ENCODE measurements at regions not wholly inside any gene's neighbourhood (a gene's known extent, or its start where the extent isn't known, plus 50 kb on each side); places are given as distances from the start of the nearest gene placed in this dataset.

GRCh38 chr10:34933676-34934075 is 118.6 kb upstream of the PARD3 start:
- Histone ChIP-seq H3K27me3 (ENCODE audit: control insufficient read depth, insufficient read depth, low read length) (no peaks in the 10 kb centered on the region), H3K9ac (ENCODE audit: low read depth, low read length) (no peak overlapping the region), H3K36me3 (ENCODE audit: control insufficient read depth, insufficient read depth, low read length) (no peaks in the 10 kb centered on the region), H3K4me1 (ENCODE audit: control insufficient read depth, insufficient read depth, low read length) (peaks cover 7% of the 10 kb centered on the region), H3K4me3 (ENCODE audit: low read depth, low read length) (no peak overlapping the region), H3K9me3 (ENCODE audit: control insufficient read depth, insufficient read depth, low read length) (no peaks in the 10 kb centered on the region)

GRCh38 chr10:34932235-34932634 is 117.1 kb upstream of the PARD3 start:
- H3K36me3 ChIP-seq (ENCODE audit: control insufficient read depth, insufficient read depth, low read length), result no peaks in the 10 kb centered on the region
- H3K4me3 ChIP-seq (ENCODE audit: low read depth, low read length), result no peak overlapping the region
- no peaks in the 10 kb centered on the region for H3K9me3 ChIP-seq (ENCODE audit: control insufficient read depth, insufficient read depth, low read length)
- H3K9ac ChIP-seq (ENCODE audit: low read depth, low read length), result no peak overlapping the region
- peaks cover 3% of the 10 kb centered on the region for H3K4me1 ChIP-seq (ENCODE audit: control insufficient read depth, insufficient read depth, low read length)
- no peaks in the 10 kb centered on the region for H3K27me3 ChIP-seq (ENCODE audit: control insufficient read depth, insufficient read depth, low read length)

GRCh38 chr10:34931216-34931615 is 116.1 kb upstream of the PARD3 start:
- H3K4me1 ChIP-seq (ENCODE audit: control insufficient read depth, insufficient read depth, low read length), result peaks cover 3% of the 10 kb centered on the region
- no peaks in the 10 kb centered on the region for H3K36me3 ChIP-seq (ENCODE audit: control insufficient read depth, insufficient read depth, low read length)
- no peaks in the 10 kb centered on the region for H3K9me3 ChIP-seq (ENCODE audit: control insufficient read depth, insufficient read depth, low read length)
- H3K4me3 ChIP-seq (ENCODE audit: low read depth, low read length), result no peak overlapping the region
- no peak overlapping the region for H3K9ac ChIP-seq (ENCODE audit: low read depth, low read length)
- H3K27me3 ChIP-seq (ENCODE audit: control insufficient read depth, insufficient read depth, low read length), result no peaks in the 10 kb centered on the region

- no peaks in the 10 kb centered on the region for H3K4me1 ChIP-seq (ENCODE audit: control insufficient read depth, insufficient read depth, low read length)
- no peaks in the 10 kb centered on the region for H3K27me3 ChIP-seq (ENCODE audit: control insufficient read depth, insufficient read depth, low read length)
- H3K4me3 ChIP-seq (ENCODE audit: low read depth, low read length), result no peak overlapping the region
- H3K36me3 ChIP-seq (ENCODE audit: control insufficient read depth, insufficient read depth, low read length), result no peaks in the 10 kb centered on the region
- H3K9me3 ChIP-seq (ENCODE audit: control insufficient read depth, insufficient read depth, low read length), result no peaks in the 10 kb centered on the region
- H3K9ac ChIP-seq (ENCODE audit: low read depth, low read length), result no peak overlapping the region
Observed at GRCh38 chr10:34922138-34922537, 107.0 kb upstream of the PARD3 start.

GRCh38 chr10:34920578-34920977 is 105.5 kb upstream of the PARD3 start:
- Histone ChIP-seq H3K36me3 (ENCODE audit: control insufficient read depth, insufficient read depth, low read length) (no peaks in the 10 kb centered on the region), H3K4me3 (ENCODE audit: low read depth, low read length) (no peak overlapping the region), H3K4me1 (ENCODE audit: control insufficient read depth, insufficient read depth, low read length) (no peaks in the 10 kb centered on the region), H3K27me3 (ENCODE audit: control insufficient read depth, insufficient read depth, low read length) (no peaks in the 10 kb centered on the region), H3K9me3 (ENCODE audit: control insufficient read depth, insufficient read depth, low read length) (no peaks in the 10 kb centered on the region), H3K9ac (ENCODE audit: low read depth, low read length) (no peak overlapping the region)

GRCh38 chr10:34918776-34919315 is 103.8 kb upstream of the PARD3 start:
- H3K9me3 ChIP-seq (ENCODE audit: control insufficient read depth, insufficient read depth, low read length), result no peaks in the 10 kb centered on the region
- H3K4me1 ChIP-seq (ENCODE audit: control insufficient read depth, insufficient read depth, low read length), result no peaks in the 10 kb centered on the region
- H3K36me3 ChIP-seq (ENCODE audit: control insufficient read depth, insufficient read depth, low read length), result no peaks in the 10 kb centered on the region

GRCh38 chr10:34918060-34918775 is 103.1 kb upstream of the PARD3 start:
- Histone ChIP-seq H3K9ac (ENCODE audit: low read depth, low read length) (no peak overlapping the region), H3K4me1 (ENCODE audit: control insufficient read depth, insufficient read depth, low read length) (no peaks in the 10 kb centered on the region), H3K36me3 (ENCODE audit: control insufficient read depth, insufficient read depth, low read length) (no peaks in the 10 kb centered on the region)

More at GRCh38 chr10:34918776-34919315, 103.8 kb upstream of the PARD3 start:
- Histone ChIP-seq H3K4me3 (ENCODE audit: low read depth, low read length) (no peak overlapping the region), H3K9ac (ENCODE audit: low read depth, low read length) (no peak overlapping the region), H3K27me3 (ENCODE audit: control insufficient read depth, insufficient read depth, low read length) (no peaks in the 10 kb centered on the region)

GRCh38 chr10:34916314-34916713 is 101.2 kb upstream of the PARD3 start:
- Histone ChIP-seq H3K4me1 (ENCODE audit: control insufficient read depth, insufficient read depth, low read length) (no peaks in the 10 kb centered on the region), H3K4me3 (ENCODE audit: low read depth, low read length) (no peak overlapping the region), H3K9ac (ENCODE audit: low read depth, low read length) (no peak overlapping the region), H3K36me3 (ENCODE audit: control insufficient read depth, insufficient read depth, low read length) (no peaks in the 10 kb centered on the region), H3K27me3 (ENCODE audit: control insufficient read depth, insufficient read depth, low read length) (no peaks in the 10 kb centered on the region), H3K9me3 (ENCODE audit: control insufficient read depth, insufficient read depth, low read length) (no peaks in the 10 kb centered on the region)

More at GRCh38 chr10:34918060-34918775, 103.1 kb upstream of the PARD3 start:
- H3K9me3 ChIP-seq (ENCODE audit: control insufficient read depth, insufficient read depth, low read length), result no peaks in the 10 kb centered on the region
- no peaks in the 10 kb centered on the region for H3K27me3 ChIP-seq (ENCODE audit: control insufficient read depth, insufficient read depth, low read length)
- H3K4me3 ChIP-seq (ENCODE audit: low read depth, low read length), result no peak overlapping the region

- no peaks in the 10 kb centered on the region for H3K4me1 ChIP-seq (ENCODE audit: control insufficient read depth, insufficient read depth, low read length)
- H3K9me3 ChIP-seq (ENCODE audit: control insufficient read depth, insufficient read depth, low read length), result no peaks in the 10 kb centered on the region
- H3K4me3 ChIP-seq (ENCODE audit: low read depth, low read length), result no peak overlapping the region
- no peak overlapping the region for H3K9ac ChIP-seq (ENCODE audit: low read depth, low read length)
- H3K27me3 ChIP-seq (ENCODE audit: control insufficient read depth, insufficient read depth, low read length), result no peaks in the 10 kb centered on the region
- H3K36me3 ChIP-seq (ENCODE audit: control insufficient read depth, insufficient read depth, low read length), result no peaks in the 10 kb centered on the region
Observed at GRCh38 chr10:34912771-34913170, 97.7 kb upstream of the PARD3 start.

- Histone ChIP-seq H3K9me3 (ENCODE audit: control insufficient read depth, insufficient read depth, low read length) (no peaks in the 10 kb centered on the region), H3K9ac (ENCODE audit: low read depth, low read length) (no peak overlapping the region), H3K4me1 (ENCODE audit: control insufficient read depth, insufficient read depth, low read length) (no peaks in the 10 kb centered on the region), H3K36me3 (ENCODE audit: control insufficient read depth, insufficient read depth, low read length) (no peaks in the 10 kb centered on the region), H3K4me3 (ENCODE audit: low read depth, low read length) (no peak overlapping the region), H3K27me3 (ENCODE audit: control insufficient read depth, insufficient read depth, low read length) (no peaks in the 10 kb centered on the region)
Observed at GRCh38 chr10:34911661-34912205, 96.6 kb upstream of the PARD3 start.

- Histone ChIP-seq H3K4me3 (ENCODE audit: low read depth, low read length) (no peak overlapping the region), H3K4me1 (ENCODE audit: control insufficient read depth, insufficient read depth, low read length) (peaks cover 12% of the 10 kb centered on the region), H3K27me3 (ENCODE audit: control insufficient read depth, insufficient read depth, low read length) (no peaks in the 10 kb centered on the region), H3K9ac (ENCODE audit: low read depth, low read length) (no peak overlapping the region), H3K9me3 (ENCODE audit: control insufficient read depth, insufficient read depth, low read length) (no peaks in the 10 kb centered on the region), H3K36me3 (ENCODE audit: control insufficient read depth, insufficient read depth, low read length) (no peaks in the 10 kb centered on the region)
Observed at GRCh38 chr10:34908481-34908880, 93.4 kb upstream of the PARD3 start.

- Histone ChIP-seq H3K9ac (ENCODE audit: low read depth, low read length) (no peak overlapping the region), H3K4me3 (ENCODE audit: low read depth, low read length) (no peak overlapping the region), H3K9me3 (ENCODE audit: control insufficient read depth, insufficient read depth, low read length) (no peaks in the 10 kb centered on the region), H3K4me1 (ENCODE audit: control insufficient read depth, insufficient read depth, low read length) (peaks cover 12% of the 10 kb centered on the region), H3K36me3 (ENCODE audit: control insufficient read depth, insufficient read depth, low read length) (no peaks in the 10 kb centered on the region), H3K27me3 (ENCODE audit: control insufficient read depth, insufficient read depth, low read length) (no peaks in the 10 kb centered on the region)
Observed at GRCh38 chr10:34907743-34908430, 92.8 kb upstream of the PARD3 start.
